ENCODE measurements at regions not wholly inside any gene's neighbourhood (a gene's known extent, or its start where the extent isn't known, plus 50 kb on each side); places are given as distances from the start of the nearest gene placed in this dataset.

- H3K4me3 ChIP-seq (ENCODE audit: low read length): no peak overlapping the region
- DNase-seq (ENCODE audit: low read depth, low spot score): no peak
These were observed 208.3 kb downstream of the SPATA31D1 start for GRCh38 chr9:82196622-82197441.

DNA sequence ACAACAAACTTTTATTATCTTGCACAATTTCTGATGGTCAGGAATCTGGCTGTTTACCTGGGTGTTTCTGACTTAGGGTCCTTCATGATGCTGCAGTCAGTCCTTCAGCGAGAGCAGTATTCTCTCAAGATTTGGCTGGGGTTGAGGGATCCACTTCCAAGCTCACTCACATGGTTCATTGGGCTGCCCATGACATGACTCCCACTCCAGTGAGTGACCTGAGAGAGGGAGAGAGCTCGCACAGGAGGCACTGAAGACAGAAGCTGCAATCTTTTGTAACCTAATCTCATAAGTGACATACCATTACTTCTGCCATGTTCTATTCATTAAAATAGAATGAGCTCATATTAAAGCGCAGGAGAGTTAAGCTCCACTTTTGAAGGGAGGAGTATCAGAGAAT lies 212.6 kb downstream of the SPATA31D1 start:
- no peak for DNase-seq (ENCODE audit: low read depth, low spot score)

DNA sequence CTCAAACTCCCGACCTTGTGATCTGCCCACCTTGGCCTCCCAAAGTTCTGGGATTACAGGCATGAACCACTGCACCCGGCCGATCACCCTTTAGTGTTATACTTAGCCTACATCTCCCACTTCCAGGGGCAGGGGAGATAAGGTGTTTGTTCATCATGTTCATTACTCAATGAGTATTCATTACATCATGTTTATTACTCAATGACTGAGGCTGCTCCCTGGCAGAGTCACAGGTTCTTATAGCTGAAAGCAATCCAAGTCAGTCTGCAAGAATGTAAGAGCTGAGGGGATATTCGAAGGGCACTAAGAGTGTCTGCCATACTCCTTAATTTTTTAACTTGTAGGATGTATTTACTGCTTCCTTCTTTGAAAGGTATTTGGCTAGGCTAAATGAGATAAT lies 214.2 kb downstream of the SPATA31D1 start:
- H3K4me3 ChIP-seq (ENCODE audit: low read length): no peak overlapping the region
- no peak for DNase-seq (ENCODE audit: low read depth, low spot score)

More for the DNA sequence above, 212.6 kb downstream of the SPATA31D1 start:
- H3K4me3 ChIP-seq (ENCODE audit: low read length): no peak overlapping the region

GRCh38 chr9:82206490-82206889 lies 217.9 kb downstream of the SPATA31D1 start:
- H3K4me3 ChIP-seq (ENCODE audit: low read length): no peak overlapping the region
- DNase-seq (ENCODE audit: low read depth, low spot score): no peak

DNA sequence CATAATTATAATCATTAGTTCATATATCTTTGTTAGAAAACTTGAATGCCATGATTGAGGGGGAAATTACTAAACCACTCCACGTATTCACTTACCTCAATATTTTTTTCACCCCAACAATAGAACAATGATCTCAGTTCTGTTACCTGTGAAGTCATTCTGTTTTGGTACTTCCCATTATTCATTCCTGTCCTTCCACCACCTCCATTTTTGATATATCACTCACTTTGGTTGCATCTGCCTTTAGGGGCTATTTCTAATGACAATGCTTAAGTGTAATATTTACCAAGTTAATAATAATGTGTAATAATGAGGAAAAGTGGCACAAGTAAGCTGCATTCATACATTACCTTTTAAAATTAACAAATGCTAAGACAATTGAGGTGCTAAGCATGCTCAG lies 218.4 kb downstream of the SPATA31D1 start:
- H3K4me3 ChIP-seq (ENCODE audit: low read length): no peak overlapping the region
- DNase-seq (ENCODE audit: low read depth, low spot score): no peak

DNA sequence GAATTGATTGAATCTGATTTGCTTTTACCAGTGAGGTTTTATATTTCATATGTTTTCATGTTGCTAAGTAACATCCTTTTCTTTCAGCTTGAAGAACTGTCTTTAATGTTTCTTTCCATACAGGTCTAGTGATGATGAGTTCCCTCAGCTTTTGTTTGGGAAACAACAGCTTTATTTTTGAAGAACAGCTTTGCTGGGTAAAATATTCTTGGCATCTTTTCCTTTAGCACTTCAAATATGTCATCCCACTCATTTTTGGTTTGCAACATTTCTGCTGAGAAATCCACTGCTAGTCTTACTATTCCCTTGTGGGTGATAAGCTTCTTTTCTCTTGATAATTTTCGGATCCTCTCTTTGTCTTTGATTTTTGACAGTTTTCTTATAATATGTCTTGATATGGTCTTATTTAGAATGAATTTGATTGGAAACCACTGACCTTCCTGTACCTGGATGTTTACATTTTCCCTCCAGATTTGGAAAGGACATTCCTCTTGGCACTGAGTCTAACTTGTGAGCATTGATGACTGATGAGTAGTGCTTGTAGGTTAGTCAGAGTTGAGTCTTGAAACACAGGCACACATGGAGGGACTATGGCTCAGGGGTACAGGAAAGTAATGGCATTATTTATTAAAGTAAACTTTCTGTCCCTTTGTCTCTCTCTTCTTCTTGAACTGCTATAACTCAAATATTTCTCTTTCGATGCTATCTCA lies 220.3 kb downstream of the SPATA31D1 start:
- no peak for DNase-seq (ENCODE audit: low read depth, low spot score)
- no peak overlapping the region for H3K4me3 ChIP-seq (ENCODE audit: low read length)

GRCh38 chr9:82209797-82210470 lies 221.4 kb downstream of the SPATA31D1 start:
- no peak overlapping the region for H3K4me3 ChIP-seq (ENCODE audit: low read length)
- no peak for DNase-seq (ENCODE audit: low read depth, low spot score)

DNA sequence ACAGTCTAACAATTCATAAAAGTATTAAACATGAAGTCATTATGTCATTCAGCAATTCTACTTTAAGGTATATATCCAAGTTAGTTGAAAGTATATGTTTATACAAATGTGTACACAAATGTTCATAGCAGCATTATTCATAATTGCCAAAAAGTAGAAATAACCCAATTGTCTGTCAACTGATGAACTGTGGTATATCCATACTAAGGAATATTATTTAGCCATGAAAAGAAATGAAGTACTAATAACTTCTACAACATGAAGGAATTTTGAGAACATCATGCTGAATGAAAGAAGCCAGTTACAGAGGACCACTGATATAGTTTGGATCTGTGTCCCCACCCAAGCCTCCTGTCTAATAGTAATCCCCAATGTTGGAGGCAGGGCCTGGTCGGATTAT lies 224.3 kb downstream of the SPATA31D1 start:
- H3K4me3 ChIP-seq (ENCODE audit: low read length): no peak overlapping the region
- DNase-seq (ENCODE audit: low read depth, low spot score): no peak

DNA sequence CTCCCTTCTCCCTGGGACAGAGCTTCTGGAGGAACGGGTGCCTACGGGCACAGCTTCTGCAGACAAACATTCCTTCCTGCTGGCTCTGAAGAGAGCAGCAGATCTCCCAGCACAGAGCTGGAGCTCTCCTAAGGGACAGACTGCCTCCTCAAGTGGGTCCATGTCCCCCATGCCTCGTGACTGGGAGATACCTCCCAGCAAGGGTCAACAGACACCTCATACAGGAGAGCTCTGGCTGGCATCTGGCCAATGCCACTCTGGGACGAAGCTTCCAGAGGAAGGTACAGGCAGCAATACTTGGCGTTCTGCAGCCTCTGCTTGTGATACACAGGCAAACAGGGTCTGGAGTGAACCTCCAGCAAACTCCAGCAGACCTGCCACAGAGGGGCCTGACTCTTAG lies 227.9 kb downstream of the SPATA31D1 start:
- no peak for DNase-seq (ENCODE audit: low read depth, low spot score)

DNA sequence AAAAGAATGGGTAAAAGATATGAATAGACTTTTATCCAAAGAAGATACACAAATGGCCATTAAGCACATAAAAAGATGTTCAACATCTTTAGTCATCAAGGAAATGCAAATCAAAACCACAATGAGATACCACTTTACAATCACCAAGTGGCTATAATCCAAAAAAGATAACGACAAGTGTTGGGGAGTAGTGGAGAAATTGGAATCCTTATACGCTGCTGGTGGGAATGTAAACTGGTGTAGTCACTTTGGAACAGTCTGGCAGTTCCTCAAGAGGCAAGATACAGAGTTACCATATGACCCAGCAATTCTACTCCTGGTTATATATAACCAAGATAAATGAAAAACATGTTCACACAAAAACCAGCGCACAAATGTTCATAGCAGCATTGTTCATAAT lies 234.9 kb downstream of the SPATA31D1 start:
- H3K4me3 ChIP-seq (ENCODE audit: low read length): no peak overlapping the region
- no peak for DNase-seq (ENCODE audit: low read depth, low spot score)

More for the DNA sequence above, 227.9 kb downstream of the SPATA31D1 start:
- H3K4me3 ChIP-seq (ENCODE audit: low read length): no peak overlapping the region

DNA sequence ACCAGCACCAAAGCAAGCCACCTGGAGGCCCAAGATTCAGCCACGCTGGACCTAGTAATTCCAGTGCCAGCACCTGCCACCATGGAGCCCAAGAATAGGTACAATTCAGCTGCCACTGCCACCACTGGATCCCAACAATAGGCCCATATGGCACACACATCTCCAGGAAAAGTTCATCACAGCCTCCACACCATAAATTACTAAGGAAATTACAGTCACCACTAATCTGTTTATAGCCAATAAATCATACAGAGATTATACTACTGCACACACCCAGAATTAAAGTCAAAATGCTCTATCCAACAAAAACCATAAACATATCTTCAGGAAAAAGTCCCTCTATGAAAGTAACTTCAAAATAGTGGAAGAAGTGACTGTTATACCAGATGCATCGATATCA lies 242.8 kb downstream of the SPATA31D1 start:
- H3K4me3 ChIP-seq (ENCODE audit: low read length): no peak overlapping the region
- DNase-seq (ENCODE audit: low read depth, low spot score): no peak

GRCh38 chr9:82234160-82234943 lies 245.8 kb downstream of the SPATA31D1 start:
- no peak overlapping the region for H3K4me3 ChIP-seq (ENCODE audit: low read length)
- DNase-seq (ENCODE audit: low read depth, low spot score): no peak

DNA sequence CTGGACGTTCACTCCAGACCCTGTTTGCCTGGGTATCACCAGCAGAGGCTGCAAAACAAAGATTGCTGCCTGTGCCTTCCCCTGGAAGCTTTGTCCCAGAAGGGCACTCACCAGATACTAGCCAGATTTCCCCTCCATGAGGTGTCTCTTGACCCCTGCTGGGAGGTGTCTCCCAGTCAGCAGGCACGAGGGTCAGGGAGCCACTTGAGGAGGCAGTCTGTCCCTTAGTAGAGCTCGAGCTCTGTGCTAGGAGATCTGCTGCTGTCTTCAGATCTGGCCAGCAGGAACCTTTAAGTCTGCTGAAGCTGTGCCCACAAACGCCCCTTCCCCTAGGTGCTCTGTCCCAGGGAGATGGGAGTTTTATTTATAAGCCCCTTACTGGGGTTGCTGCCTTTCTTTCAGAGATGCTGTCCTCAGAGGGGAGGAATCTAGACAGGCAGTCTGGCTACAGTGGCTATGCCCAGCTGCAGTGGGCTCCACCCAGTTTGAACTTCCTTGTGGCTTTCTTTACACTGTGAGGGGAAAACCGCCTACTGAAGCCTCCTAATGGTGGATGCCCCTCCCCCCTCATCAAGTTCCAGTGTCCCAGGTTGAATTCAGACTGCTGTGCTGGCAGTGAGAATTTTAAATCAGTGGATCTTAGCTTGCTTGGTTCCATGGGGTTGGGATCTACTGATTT lies 253.9 kb downstream of the SPATA31D1 start:
- DNase-seq (ENCODE audit: low read depth, low spot score): no peak
- H3K4me3 ChIP-seq (ENCODE audit: low read length): no peak overlapping the region

DNA sequence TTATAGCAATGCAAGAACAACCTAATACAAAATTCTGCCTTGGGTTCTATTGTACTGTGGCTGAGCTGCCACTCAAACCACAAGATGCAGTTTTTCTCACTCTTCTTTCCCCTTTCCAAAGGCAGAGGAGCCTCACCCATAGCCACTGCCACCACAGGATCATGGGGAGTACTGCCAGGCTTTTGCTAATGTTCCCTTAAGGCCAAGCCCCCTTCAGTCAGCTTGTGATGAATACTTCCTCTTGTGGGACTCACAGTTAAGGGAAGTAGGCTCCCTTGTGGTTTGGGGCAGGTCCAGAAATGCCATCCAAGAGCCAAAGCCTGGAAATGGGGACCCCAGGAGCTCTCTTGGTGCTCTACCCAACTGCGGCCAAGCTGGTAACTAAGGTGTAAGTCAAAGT lies 258.7 kb downstream of the SPATA31D1 start:
- no peak for DNase-seq (ENCODE audit: low read depth, low spot score)
- no peak overlapping the region for H3K4me3 ChIP-seq (ENCODE audit: low read length)

- no peak for DNase-seq (ENCODE audit: low read depth, low spot score)
- no peak overlapping the region for H3K4me3 ChIP-seq (ENCODE audit: low read length)
These were observed 263.5 kb downstream of the SPATA31D1 start for GRCh38 chr9:82252116-82252515.

- no peak for DNase-seq (ENCODE audit: low read depth, low spot score)
- no peak overlapping the region for H3K4me3 ChIP-seq (ENCODE audit: low read length)
These were observed 266.2 kb downstream of the SPATA31D1 start for GRCh38 chr9:82254646-82255367.

- DNase-seq (ENCODE audit: low read depth, low spot score): no peak
- no peak overlapping the region for H3K4me3 ChIP-seq (ENCODE audit: low read length)
These were observed 267.1 kb downstream of the SPATA31D1 start for GRCh38 chr9:82255481-82256176.

- DNase-seq (ENCODE audit: low read depth, low spot score): no peak
- H3K4me3 ChIP-seq (ENCODE audit: low read length): no peak overlapping the region
These were observed 272.1 kb downstream of the SPATA31D1 start for GRCh38 chr9:82260691-82261090.

Data from Jurkat, Clone E6-1 (cell line).